IMR-90 (cell line): ENCODE measurements at regions not wholly inside any gene's neighbourhood (a gene's known extent, or its start where the extent isn't known, plus 50 kb on each side); places are given as distances from the start of the nearest gene placed in this dataset.

Experiments
- ATAC-seq: fragments of 200-7000 bp; cut with Tn5 transposase; 2 replicates; pipeline ENCODE4 v1.9.1; 2020; ENCODE audit warnings: low read depth, mild to moderate bottlenecking, moderate library complexity
- BruUV-seq: library from RNA; stranded (reverse); fragments of 400-500 nt; replicated peaks from 2 replicates; lab custom pipeline; 2021; lab: Mats Ljungman, UMichigan
- CTCF ChIA-PET: fragments of 300-600 bp; formaldehyde crosslinking; extraction: SDS; loops from one replicate; lab custom pipeline; 2021; ENCODE audit warnings: antibody characterized with exemption; lab: Yijun Ruan, JAX
- POLR2A ChIA-PET: fragments of 300-600 bp; sonication (Branson Sonifier 250); formaldehyde crosslinking; loops from one replicate; lab custom pipeline; 2022; ENCODE audit warnings: antibody characterized with exemption; ENCODE audit not compliant: unreplicated experiment; lab: Charles Lee
- DNase-seq: peaks from one replicate; pipeline ENCODE4 v3.0.0; 2013
- H2AFZ ChIP-seq: replicated peaks from 2 replicates; pipeline ENCODE3; 2013; ENCODE audit warnings: low read length, mild to moderate bottlenecking; ENCODE audit not compliant: poor library complexity
- H2AK5ac ChIP-seq: 2 replicates; pipeline ENCODE4 v1.6.1; 2013; ENCODE audit warnings: low read depth, low read length, inconsistent platforms
- H2AK9ac ChIP-seq: replicated peaks from 2 replicates; pipeline ENCODE3; 2013; ENCODE audit warnings: mild to moderate bottlenecking, low read depth, low read length, moderate library complexity; ENCODE audit not compliant: poor library complexity
- H2BK120ac ChIP-seq: 2 replicates; pipeline ENCODE4 v1.6.1; 2013; ENCODE audit warnings: low read depth, low read length, inconsistent platforms
- H2BK15ac ChIP-seq: 3 replicates; pipeline ENCODE4 v1.6.1; 2013; ENCODE audit warnings: low read depth, low read length, inconsistent platforms
- H2BK20ac ChIP-seq: 2 replicates; pipeline ENCODE4 v1.6.1; 2013; ENCODE audit warnings: low read depth, mild to moderate bottlenecking, inconsistent platforms, low read length, moderate library complexity
- H2BK5ac ChIP-seq: 2 replicates; pipeline ENCODE4 v1.6.1; 2013; ENCODE audit warnings: mild to moderate bottlenecking, low read depth, low read length, inconsistent platforms; ENCODE audit not compliant: poor library complexity, severe bottlenecking
- H3K14ac ChIP-seq: replicated peaks from 2 replicates; pipeline ENCODE4 v1.6.1; 2013; ENCODE audit warnings: low read depth, low read length, inconsistent platforms
- H3K18ac ChIP-seq: 2 replicates; pipeline ENCODE4 v1.6.1; 2013; ENCODE audit warnings: low read depth, low read length, control low read depth
- H3K23ac ChIP-seq: 2 replicates; pipeline ENCODE4 v1.6.1; 2013; ENCODE audit warnings: low read depth, low read length, inconsistent platforms
- H3K27ac ChIP-seq: 2 replicates; pipeline ENCODE4 v1.5.1; 2013; ENCODE audit warnings: mild to moderate bottlenecking, control low read depth, low read length; ENCODE audit not compliant: insufficient read depth
- H3K27me3 ChIP-seq: 2 replicates; pipeline ENCODE4 v1.6.1; 2013; ENCODE audit warnings: low read length; ENCODE audit not compliant: control insufficient read depth, insufficient read depth
- H3K36me3 ChIP-seq: 2 replicates; pipeline ENCODE4 v1.6.1; 2013; ENCODE audit warnings: low read length, mixed read lengths; ENCODE audit not compliant: control insufficient read depth, insufficient read depth
- H3K4ac ChIP-seq: 2 replicates; pipeline ENCODE4 v1.6.1; 2013; ENCODE audit warnings: low read depth, low read length, inconsistent platforms
- H3K4me1 ChIP-seq: 2 replicates; pipeline ENCODE4 v1.6.1; 2013; ENCODE audit warnings: low read length, mixed read lengths; ENCODE audit not compliant: control insufficient read depth, insufficient read depth
- H3K4me2 ChIP-seq: 2 replicates; pipeline ENCODE4 v1.6.1; 2013; ENCODE audit warnings: low read depth, mild to moderate bottlenecking, control low read depth, low read length, moderate library complexity
- H3K4me3 ChIP-seq: 2 replicates; pipeline ENCODE4 v1.5.1; 2013; ENCODE audit warnings: low read depth, mild to moderate bottlenecking, control low read depth, low read length, moderate library complexity; ENCODE audit not compliant: insufficient read depth
- H3K56ac ChIP-seq: 2 replicates; pipeline ENCODE4 v1.6.1; 2013; ENCODE audit warnings: low read length, inconsistent platforms; ENCODE audit not compliant: insufficient read depth; ENCODE audit errors: extremely low read depth
- H3K79me1 ChIP-seq, 2 experiments: 2 replicates each; pipeline ENCODE4 v1.6.1; 2013; ENCODE audit warnings: low read length in 2 of 2, inconsistent platforms in 1 of 2, low read depth in 1 of 2
- H3K9ac ChIP-seq: 2 replicates; pipeline ENCODE4 v1.6.1; 2013; ENCODE audit warnings: low read depth, low read length, control low read depth
- H3K9me1 ChIP-seq: 2 replicates; pipeline ENCODE4 v1.6.1; 2013; ENCODE audit warnings: low read length, inconsistent platforms; ENCODE audit not compliant: insufficient read depth
- H3K9me3 ChIP-seq: 2 replicates; pipeline ENCODE4 v1.6.1; 2013; ENCODE audit warnings: low read length; ENCODE audit not compliant: control insufficient read depth, insufficient read depth
- H4K20me1 ChIP-seq: 2 replicates; pipeline ENCODE4 v1.6.1; 2013; ENCODE audit warnings: low read length, inconsistent platforms; ENCODE audit not compliant: insufficient read depth
- H4K5ac ChIP-seq: 2 replicates; pipeline ENCODE4 v1.6.1; 2013; ENCODE audit warnings: mild to moderate bottlenecking, low read depth, low read length, control low read depth
- H4K8ac ChIP-seq, 2 experiments: 2 replicates each; pipeline ENCODE4 v1.6.1; 2013; ENCODE audit warnings: low read depth in 2 of 2, low read length in 2 of 2, control low read depth in 1 of 2, inconsistent platforms in 1 of 2
- H4K91ac ChIP-seq: 2 replicates; pipeline ENCODE4 v1.6.1; 2013; ENCODE audit warnings: low read depth, low read length, inconsistent platforms; ENCODE audit not compliant: insufficient read depth
- BHLHE40 ChIP-seq: fragments of 150-350 bp; IDR thresholded peaks from 2 replicates; pipeline ENCODE4 v1.6.1; 2016; ENCODE audit warnings: mild to moderate bottlenecking, low read depth, low read length
- CHD1 ChIP-seq: IDR thresholded peaks from 2 replicates; pipeline ENCODE4 v1.6.1; 2012; ENCODE audit warnings: low read depth, low read length, improper control_type of control experiment
- ELK1 ChIP-seq: fragments of 150-350 bp; IDR thresholded peaks from 2 replicates; pipeline ENCODE4 v1.6.1; 2016; ENCODE audit warnings: low read depth, mild to moderate bottlenecking, low read length, moderate library complexity, borderline replicate concordance
- MAFK ChIP-seq: IDR thresholded peaks from 2 replicates; pipeline ENCODE4 v1.6.1; 2012; ENCODE audit warnings: low read depth, low read length, improper control_type of control experiment
- NFE2L2 ChIP-seq: fragments of 150-350 bp; IDR thresholded peaks from 2 replicates; pipeline ENCODE4 v1.6.1; 2016; ENCODE audit warnings: low read depth, mild to moderate bottlenecking, low read length
- RAD21 ChIP-seq: IDR thresholded peaks from 2 replicates; pipeline ENCODE4 v1.6.1; 2012; ENCODE audit warnings: low read length, improper control_type of control experiment
- RCOR1 ChIP-seq: IDR thresholded peaks from 2 replicates; pipeline ENCODE4 v1.6.1; 2012; ENCODE audit warnings: mild to moderate bottlenecking, low read length, improper control_type of control experiment; ENCODE audit not compliant: insufficient replicate concordance
- RFX5 ChIP-seq: IDR thresholded peaks from 2 replicates; pipeline ENCODE4 v1.8.0; 2012; ENCODE audit warnings: low read depth, mild to moderate bottlenecking, low read length, moderate library complexity
- WGBS, 2 experiments: methylation state at CpG; one replicate each; pipeline versions ENCODE4 v1.1.5 to v1.1.7; 2013; ENCODE audit warnings: missing lambda C conversion rate in 2 of 2; ENCODE audit not compliant: insufficient read length in 1 of 2; ENCODE audit errors: extremely low coverage in 2 of 2; 5-methylcytosine and 5-hydroxymethylcytosine counted together
- dilution Hi-C: fragments of 300-500 bp; cut with HindIII; formaldehyde crosslinking; loops from one replicate; pipeline ENCODE4 v1.14.3; 2018; ENCODE audit warnings: low sequenced_read_pairs; ENCODE audit not compliant: unreplicated experiment
- in situ Hi-C: fragments of 300-500 bp; cut with MboI; formaldehyde crosslinking; loops from 3 replicates; pipeline ENCODE4 v1.14.3; 2019; ENCODE audit warnings: low sequenced_read_pairs, inconsistent platforms, mixed read lengths
- intact Hi-C: fragments of 100-400 bp; cut with micrococcal nuclease; formaldehyde crosslinking; loops from 2 replicates; pipeline ENCODE4 v1.10.0; 2022

- H3K4ac ChIP-seq = no peak overlapping the region
- H3K27ac ChIP-seq = no peak overlapping the region
- no peaks in the 10 kb centered on the region for H3K9me1 ChIP-seq
- BruUV-seq = no TSS peak
- H4K8ac ChIP-seq = no peak overlapping the region
- no peaks in the 10 kb centered on the region for H3K36me3 ChIP-seq
- in situ Hi-C loops = no loop called here
- H2BK120ac ChIP-seq = no peak overlapping the region
- no peak overlapping the region for H2BK15ac ChIP-seq
- DNase-seq (no peak), ATAC-seq (no peak)
- no peak overlapping the region for H3K4me2 ChIP-seq
- no CpG with 5 or more reads among the region's 1 CpG for WGBS, 2 experiments
- CTCF ChIA-PET = no interaction called here
- no peak overlapping the region for H2BK20ac ChIP-seq
- H2AFZ ChIP-seq = no peak overlapping the region
- H2BK5ac ChIP-seq = no peak overlapping the region
- no peak overlapping the region for H3K56ac ChIP-seq
- intact Hi-C loops = no loop called here
- no peak overlapping the region for H3K14ac ChIP-seq
- peaks cover 3% of the 10 kb centered on the region for H3K27me3 ChIP-seq
- no peak overlapping the region for H2AK9ac ChIP-seq
- no peaks in the 10 kb centered on the region for H3K9me3 ChIP-seq
- no peak overlapping the region for H4K91ac ChIP-seq
- no peak overlapping the region for H3K18ac ChIP-seq
- no peaks in the 10 kb centered on the region for H4K20me1 ChIP-seq
- H2AK5ac ChIP-seq = no peak overlapping the region
- dilution Hi-C loops = no loop called here
- POLR2A ChIA-PET = no interaction called here
- no peak overlapping the region for H4K5ac ChIP-seq
- no peak overlapping the region for H3K9ac ChIP-seq
- H3K23ac ChIP-seq = no peak overlapping the region
- H3K79me1 ChIP-seq = no peaks in the 10 kb centered on the region
- no peaks in the 10 kb centered on the region for H3K4me1 ChIP-seq
- TF ChIP-seq RFX5 (no peak), ELK1 (no peak), MAFK (no peak), BHLHE40 (no peak), RAD21 (no peak), RCOR1 (no peak), CHD1 (no peak), NFE2L2 (no peak)
- no peak overlapping the region for H3K4me3 ChIP-seq
Observed at GRCh38 chr14:34122650-34123049, 171.8 kb upstream of the EGLN3 start.
